ENCODE measurements at regions not wholly inside any gene's neighbourhood (a gene's known extent, or its start where the extent isn't known, plus 50 kb on each side); places are given as distances from the start of the nearest gene placed in this dataset.

DNA sequence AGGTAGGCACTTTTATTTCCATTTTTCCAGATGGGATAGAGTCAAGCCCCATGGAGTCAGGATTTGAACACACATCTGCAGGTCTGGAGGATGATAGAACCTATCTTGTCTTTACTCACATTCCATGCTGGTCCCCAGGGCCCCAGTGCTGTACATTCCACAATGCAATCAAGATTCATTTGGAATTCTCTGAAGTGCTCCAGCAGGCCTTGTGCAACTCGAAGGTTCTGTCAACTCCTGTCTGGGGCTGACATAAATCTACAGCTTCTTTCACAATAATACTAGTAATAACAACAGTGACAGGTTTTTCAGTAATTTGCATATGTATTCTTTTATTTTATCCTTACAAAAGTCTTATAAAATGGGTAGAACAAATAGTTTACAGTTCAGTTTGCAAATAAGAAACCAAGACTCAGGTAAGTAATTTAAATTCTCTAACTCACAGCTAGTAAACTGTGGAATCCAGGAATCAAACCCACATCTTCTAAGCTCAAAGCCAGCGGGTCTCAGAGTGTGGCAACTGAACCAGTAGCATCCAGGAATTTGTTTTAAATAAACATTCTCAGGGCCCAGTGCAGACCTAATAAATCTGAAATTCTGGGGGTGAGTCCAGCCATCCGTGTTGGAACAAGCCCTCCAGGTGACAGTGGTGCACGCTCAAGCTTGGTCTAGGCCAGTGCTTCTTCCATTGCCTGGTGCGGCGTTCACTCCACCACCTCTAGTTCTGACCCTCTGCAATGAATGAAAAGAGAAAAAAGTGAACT, 137.0 kb upstream of the TNFAIP3 start:
- no peak for ATAC-seq
- no peaks in the 10 kb centered on the region for H3K9me3 ChIP-seq
- no peak overlapping the region for H3K27ac ChIP-seq
- 90 to 92% methylated on average over 4 to 5 of the region's 6 CpGs for WGBS, 2 donors (ENCODE audit: low coverage in 1 of 2)
- H3K36me3 ChIP-seq = no peaks in the 10 kb centered on the region
- no peaks in the 10 kb centered on the region for H3K27me3 ChIP-seq
- peaks cover 0 to 12% (median 0%) of the 10 kb centered on the region in 3 donors for H3K4me1 ChIP-seq
- H3K4me3 ChIP-seq = no peak overlapping the region
- TF ChIP-seq POLR2A (IDR thresholded peaks at IDR 0.05) = no peak
- TF ChIP-seq, protein P1, sequence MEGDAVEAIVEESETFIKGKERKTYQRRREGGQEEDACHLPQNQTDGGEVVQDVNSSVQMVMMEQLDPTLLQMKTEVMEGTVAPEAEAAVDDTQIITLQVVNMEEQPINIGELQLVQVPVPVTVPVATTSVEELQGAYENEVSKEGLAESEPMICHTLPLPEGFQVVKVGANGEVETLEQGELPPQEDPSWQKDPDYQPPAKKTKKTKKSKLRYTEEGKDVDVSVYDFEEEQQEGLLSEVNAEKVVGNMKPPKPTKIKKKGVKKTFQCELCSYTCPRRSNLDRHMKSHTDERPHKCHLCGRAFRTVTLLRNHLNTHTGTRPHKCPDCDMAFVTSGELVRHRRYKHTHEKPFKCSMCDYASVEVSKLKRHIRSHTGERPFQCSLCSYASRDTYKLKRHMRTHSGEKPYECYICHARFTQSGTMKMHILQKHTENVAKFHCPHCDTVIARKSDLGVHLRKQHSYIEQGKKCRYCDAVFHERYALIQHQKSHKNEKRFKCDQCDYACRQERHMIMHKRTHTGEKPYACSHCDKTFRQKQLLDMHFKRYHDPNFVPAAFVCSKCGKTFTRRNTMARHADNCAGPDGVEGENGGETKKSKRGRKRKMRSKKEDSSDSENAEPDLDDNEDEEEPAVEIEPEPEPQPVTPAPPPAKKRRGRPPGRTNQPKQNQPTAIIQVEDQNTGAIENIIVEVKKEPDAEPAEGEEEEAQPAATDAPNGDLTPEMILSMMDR (IDR thresholded peaks at IDR 0.05) = no peak
- no peak for TF ChIP-seq POLR2AphosphoS5 (IDR thresholded peaks at IDR 0.05)
- no peak for TF ChIP-seq EP300 (IDR thresholded peaks at IDR 0.05)

DNA sequence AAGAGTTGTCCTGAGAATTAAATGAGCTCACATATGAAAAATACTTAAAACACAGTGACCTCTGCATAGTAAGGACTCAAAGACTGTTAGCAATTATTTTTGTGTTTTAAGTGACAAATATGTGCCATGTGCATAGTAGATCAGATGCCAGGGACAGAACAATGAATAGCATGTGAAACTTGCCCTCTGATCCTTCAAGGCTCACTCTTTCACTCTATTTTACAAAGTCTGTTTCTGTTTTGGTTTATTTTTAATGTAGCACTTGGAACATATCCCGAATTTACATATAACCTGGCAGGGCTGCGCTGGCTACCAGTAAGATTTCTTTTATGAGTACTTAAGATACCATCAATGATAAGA, 135.5 kb upstream of the TNFAIP3 start:
- Histone ChIP-seq H3K4me3 (no peak overlapping the region), H3K4me1 (peaks cover 0 to 12% (median 0%) of the 10 kb centered on the region in 3 donors), H3K27ac (no peak overlapping the region), H3K9me3 (no peaks in the 10 kb centered on the region), H3K36me3 (no peaks in the 10 kb centered on the region), H3K27me3 (no peaks in the 10 kb centered on the region)
- ATAC-seq = no peak
- TF ChIP-seq POLR2A (IDR thresholded peaks at IDR 0.05) = no peak
- TF ChIP-seq EP300 (IDR thresholded peaks at IDR 0.05) = no peak
- TF ChIP-seq POLR2AphosphoS5 (IDR thresholded peaks at IDR 0.05) = no peak
- TF ChIP-seq, protein P1 (IDR thresholded peaks at IDR 0.05) = no peak
- 77 to 87% methylated on average over 2 of the region's 2 CpGs for WGBS, 2 donors (ENCODE audit: low coverage in 1 of 2)

DNA sequence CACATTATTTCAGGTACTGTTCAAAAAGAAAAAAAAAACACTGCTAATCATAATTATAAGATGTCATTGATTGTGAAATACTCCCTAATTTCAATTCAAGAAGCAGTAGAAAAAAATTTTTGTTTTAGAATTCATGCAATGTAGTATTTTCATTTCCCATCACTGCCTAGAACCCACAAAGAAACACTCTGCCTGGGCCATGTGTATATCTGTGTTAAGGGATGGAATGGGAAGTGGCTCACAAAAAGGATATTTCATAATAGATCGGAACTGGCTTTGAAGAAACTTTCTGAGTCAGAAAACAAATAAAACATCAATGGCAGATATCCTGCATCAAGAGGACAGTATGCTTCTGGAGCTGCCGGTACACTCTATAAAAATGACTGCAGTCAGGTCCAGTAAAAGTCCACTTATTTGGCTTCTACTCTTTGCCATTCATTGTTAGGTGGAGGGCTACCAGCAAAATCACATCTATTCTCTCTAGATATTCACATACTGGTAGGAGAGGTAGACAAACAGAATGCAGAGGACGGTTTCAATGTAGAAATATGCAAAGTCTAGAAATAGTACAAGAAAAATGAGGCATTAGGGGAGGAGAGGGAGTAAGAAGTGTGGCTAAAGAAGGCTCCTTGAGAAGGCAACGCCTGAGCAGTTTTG, 135.0 kb upstream of the TNFAIP3 start:
- no peak overlapping the region for H3K27ac ChIP-seq
- H3K4me3 ChIP-seq = no peak overlapping the region
- WGBS, 2 donors (ENCODE audit: low coverage in 1 of 2) = 67 to 70% methylated on average over 3 to 4 of the region's 4 CpGs
- no peak for ATAC-seq
- no peaks in the 10 kb centered on the region for H3K27me3 ChIP-seq
- H3K36me3 ChIP-seq = no peaks in the 10 kb centered on the region
- peaks cover 0 to 12% (median 0%) of the 10 kb centered on the region in 3 donors for H3K4me1 ChIP-seq
- TF ChIP-seq POLR2A (IDR thresholded peaks at IDR 0.05) (no peak), EP300 (IDR thresholded peaks at IDR 0.05) (no peak), POLR2AphosphoS5 (IDR thresholded peaks at IDR 0.05) (no peak)
- TF ChIP-seq, protein P1 (IDR thresholded peaks at IDR 0.05) = no peak
- no peaks in the 10 kb centered on the region for H3K9me3 ChIP-seq

DNA sequence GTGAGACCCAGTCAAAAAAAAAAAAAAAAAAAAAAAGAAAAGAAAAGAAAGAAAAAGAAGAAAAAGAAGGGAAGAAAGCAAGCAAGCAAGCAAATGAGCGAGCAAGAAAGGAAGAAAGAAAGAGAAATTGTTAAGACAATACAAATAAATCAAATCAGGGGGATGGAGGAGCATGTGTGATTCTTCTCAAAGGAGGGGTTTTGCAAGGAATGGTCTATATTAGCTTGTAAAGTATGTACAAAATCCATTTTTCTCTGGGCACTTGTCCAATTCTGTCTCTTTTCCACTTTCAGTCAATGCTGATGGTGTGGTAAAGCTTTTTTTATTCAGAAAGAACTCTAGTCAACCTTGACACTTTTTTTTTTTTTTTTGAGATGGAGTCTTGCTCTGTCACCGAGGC, 133.7 kb upstream of the TNFAIP3 start:
- no peak for ATAC-seq
- Histone ChIP-seq H3K36me3 (no peaks in the 10 kb centered on the region), H3K27ac (no peak overlapping the region), H3K4me3 (no peak overlapping the region), H3K4me1 (peaks cover 0 to 15% (median 0%) of the 10 kb centered on the region in 3 donors), H3K27me3 (no peaks in the 10 kb centered on the region), H3K9me3 (no peaks in the 10 kb centered on the region)
- WGBS, 2 donors (ENCODE audit: low coverage in 1 of 2) = 80 to 100% methylated on average over 1 of the region's 2 CpGs
- no peak for TF ChIP-seq EP300 (IDR thresholded peaks at IDR 0.05)

DNA sequence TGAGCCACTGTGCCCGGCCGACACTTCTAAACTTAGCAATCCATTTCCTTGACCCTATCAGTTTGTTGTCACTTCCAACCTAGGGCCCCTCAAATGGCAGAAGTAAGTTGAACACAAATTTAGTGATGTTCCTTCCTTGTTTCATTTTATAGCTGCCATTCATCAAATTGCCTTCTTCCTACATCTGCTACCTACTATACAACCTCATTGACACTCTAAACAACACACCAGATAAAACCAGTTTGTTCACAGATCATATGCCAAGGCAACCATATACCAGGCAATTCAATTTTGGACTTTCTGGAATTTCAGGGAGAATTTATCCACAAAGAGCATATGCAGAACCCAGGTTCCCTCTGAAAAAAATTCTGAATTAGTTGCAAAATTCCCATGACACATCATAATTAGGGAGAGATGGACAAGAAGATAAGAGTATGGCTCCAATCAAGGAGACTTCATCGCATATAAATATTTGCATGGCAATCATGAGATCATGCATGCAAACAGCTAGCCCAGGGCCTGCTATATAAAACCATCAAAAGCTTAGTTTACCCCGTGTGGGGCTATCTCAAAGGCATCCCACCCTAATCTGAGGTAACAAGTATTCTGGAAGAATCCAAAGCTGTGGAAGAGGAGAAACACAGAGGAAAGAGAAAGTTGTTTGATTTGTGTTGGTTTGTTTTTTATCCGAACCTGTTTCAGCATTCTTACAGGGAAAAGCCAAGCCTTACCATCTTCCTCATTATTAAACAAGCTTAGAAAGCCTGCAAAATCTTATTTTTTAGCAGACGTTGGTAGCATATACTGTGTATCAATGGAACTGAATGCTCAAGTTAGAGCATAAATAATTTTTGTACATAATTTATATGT, 132.8 kb upstream of the TNFAIP3 start:
- TF ChIP-seq POLR2AphosphoS5 (IDR thresholded peaks at IDR 0.05) (no peak), POLR2A (IDR thresholded peaks at IDR 0.05) (no peak), EP300 (IDR thresholded peaks at IDR 0.05) (no peak)
- TF ChIP-seq, protein P1 (IDR thresholded peaks at IDR 0.05) = no peak
- ATAC-seq = no peak
- no peaks in the 10 kb centered on the region for H3K27me3 ChIP-seq
- H3K27ac ChIP-seq = no peak overlapping the region
- H3K36me3 ChIP-seq = no peaks in the 10 kb centered on the region
- WGBS, 2 donors (ENCODE audit: low coverage in 1 of 2) = 85 to 89% methylated on average over 6 of the region's 6 CpGs
- H3K9me3 ChIP-seq = no peaks in the 10 kb centered on the region
- peaks cover 0 to 6% (median 0%) of the 10 kb centered on the region in 3 donors for H3K4me1 ChIP-seq
- H3K4me3 ChIP-seq = no peak overlapping the region

Data from gastroesophageal sphincter (tissue), 4 donors.